Activated effector memory CD4-positive, alpha-beta T cell treated with anti-CD3 and anti-CD28 coated beads, Interleukin-2, amount 50 U/mL, for 16 hours (primary cell): ENCODE measurements at regions not wholly inside any gene's neighbourhood (a gene's known extent, or its start where the extent isn't known, plus 50 kb on each side); places are given as distances from the start of the nearest gene placed in this dataset.

ENCODE experiments used
- DNase-seq: peaks from one replicate; pipeline ENCODE4 v3.0.0-alpha.2; 2020

DNA sequence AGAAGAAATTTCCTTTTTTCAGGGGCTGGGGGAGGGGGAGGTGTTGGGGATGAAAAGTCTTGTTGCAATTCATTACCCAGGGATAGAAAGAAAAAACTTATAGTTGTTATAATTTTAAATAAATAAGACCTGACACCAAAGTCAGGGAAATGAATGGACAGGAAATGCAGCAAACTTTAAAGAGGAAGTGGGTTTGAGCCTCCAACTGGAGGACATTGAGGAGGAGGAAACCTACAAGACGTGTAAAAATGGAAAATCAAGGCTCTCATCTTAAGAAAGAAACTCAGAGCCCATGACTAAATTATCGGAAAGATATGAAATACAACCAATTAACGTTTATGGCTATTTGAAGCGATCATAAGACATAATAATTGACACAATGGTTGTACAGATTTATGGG lies 54.4 kb downstream of the NIBAN1 start:
- no peak for DNase-seq

DNA sequence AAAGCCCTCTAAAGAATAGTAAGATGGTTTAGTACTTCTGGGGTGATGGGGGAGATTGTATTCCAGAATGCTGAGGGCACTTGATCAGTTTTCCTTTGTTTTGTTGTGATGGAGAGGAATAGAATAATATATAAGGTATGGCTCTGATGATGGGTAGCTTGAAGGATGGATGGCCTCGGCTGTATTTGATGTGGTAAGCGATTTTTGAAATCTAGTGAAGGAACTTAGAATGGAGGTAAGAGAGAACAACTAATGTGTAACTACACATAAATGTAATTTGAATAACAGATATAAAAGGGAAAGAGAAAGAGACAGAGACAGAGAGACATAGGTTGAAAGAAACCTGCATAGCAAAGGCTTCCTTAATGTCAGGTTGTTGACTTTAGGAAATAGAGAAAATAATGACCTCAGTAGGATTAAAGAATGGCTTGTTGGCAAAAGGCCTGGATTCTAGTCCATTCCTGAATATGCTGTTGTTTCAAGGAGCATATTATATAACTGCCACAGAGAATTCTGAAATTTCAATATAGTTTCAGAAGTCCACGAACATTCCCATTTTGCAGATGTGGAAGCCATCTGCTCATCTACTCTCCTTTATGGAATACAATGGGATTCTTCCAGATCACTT lies 58.7 kb downstream of the NIBAN1 start:
- DNase-seq, result no peak

DNA sequence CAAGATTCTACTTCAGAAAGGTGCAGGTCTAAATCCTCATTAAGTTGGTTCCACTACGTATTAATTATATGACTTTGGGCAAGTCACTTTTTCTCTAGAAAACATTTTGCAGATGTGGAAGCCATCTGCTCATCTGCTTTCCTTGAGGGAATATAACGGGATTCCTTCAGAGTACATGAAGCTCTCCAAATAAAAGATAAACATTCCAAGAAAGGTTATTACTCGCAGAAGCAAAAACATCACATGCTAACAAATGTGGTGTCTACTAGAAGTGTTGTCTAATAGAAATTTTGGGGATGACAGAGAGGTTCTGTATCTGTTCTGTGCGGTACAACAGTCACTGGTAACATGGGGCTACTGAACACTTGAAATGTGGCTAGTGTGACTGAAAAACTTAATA lies 60.2 kb downstream of the NIBAN1 start:
- no peak for DNase-seq

DNA sequence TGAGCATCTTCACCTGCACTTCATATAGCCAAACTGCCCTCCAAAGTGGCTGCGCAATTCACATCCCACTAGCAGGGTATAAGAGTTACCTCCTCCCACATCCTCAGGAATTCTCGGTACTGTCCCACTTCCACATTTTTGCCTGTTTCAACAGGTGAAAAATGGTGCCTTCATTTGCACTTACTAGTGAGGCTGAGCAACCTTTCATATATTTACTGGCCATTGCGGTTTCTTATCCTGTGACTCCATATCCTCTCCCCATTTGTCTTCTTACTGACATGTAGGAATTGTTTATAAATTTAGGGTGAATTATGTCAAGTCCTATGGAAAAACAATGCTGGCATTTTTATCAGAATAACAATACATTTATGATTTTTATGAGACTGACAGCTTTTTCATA lies 61.9 kb downstream of the NIBAN1 start:
- no peak for DNase-seq

DNA sequence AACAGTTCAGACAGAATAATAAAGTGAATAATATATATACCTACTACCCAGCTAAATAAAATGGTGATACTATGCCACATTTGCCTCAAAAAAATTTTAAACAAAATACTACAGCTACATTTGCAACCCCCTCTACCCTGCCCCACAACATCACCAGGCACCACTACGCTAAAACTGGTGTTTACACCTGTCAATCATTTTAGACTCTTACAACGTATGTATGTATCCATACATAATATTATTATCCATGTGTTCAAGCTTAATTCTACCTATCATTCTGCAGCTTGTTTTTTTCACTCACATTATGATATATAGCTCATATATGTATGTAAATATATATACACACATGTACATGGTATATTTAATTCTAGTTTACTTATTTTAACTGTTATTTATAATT lies 62.5 kb downstream of the NIBAN1 start:
- DNase-seq, result no peak

DNA sequence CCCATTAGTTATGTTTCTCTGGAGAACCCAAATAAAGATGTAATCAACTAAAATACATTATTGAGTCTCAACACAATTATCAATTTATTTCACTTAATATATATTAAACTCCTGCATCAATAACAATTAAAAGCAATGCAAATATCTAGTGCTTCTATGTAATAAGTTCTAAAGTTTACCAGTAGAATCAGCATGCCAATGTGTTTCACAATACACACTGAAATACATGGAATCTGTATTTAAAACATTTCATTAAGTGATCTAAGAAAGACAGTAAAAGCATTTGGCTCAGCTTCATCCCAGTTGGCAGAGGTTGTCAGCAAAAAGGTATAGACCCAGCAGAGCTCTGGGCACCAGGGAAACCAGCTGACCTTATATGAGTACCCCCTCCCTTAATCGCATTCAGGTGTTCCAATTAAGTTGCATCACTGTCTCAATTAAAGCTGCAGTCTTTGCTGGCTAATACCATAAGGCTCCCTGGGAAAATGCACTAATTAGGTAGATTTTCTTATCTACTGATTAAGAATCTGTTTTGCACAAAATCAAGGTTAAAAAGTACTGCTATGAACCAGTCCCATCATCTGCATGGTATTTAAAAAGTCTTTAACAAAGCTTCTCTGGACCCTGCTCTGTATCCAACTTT lies 63.1 kb downstream of the NIBAN1 start:
- no peak for DNase-seq

DNA sequence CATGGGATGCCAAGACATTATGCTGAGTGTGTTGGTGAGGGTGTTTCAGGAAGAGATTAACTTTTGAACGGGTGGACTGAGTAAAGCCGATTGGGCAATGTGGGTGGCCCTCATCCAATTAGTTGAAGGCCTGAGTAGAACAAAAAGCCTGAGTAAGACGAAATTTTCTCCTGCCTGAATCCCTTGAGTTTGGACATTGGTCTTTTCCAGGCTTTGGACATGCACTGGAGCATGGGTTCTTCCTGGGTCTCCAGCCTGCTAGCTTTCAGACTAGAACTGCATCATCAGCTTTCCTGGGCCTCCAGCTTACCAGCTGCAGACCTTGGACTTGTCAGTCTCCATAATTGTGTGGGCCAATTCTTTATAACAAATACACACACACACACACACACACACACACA lies 63.6 kb downstream of the NIBAN1 start:
- no peak for DNase-seq

DNA sequence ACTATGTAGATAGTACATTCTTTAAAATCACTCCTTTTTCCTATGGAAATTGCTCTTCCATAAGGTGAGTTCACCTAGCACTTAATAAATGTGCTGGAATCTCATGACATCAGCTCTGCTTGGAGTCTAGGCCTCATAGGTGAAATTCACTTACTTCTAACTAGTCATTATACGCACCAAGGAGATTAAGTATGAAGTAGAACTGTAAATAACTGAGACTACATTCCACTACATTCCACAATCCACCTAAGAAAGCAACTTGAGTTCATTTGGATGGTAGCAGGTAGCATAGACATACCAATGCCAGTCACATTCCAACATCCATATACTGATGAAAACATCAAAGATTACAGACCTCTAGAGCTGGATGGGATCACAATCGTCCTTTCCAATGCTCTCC lies 64.3 kb downstream of the NIBAN1 start:
- DNase-seq, result no peak

DNA sequence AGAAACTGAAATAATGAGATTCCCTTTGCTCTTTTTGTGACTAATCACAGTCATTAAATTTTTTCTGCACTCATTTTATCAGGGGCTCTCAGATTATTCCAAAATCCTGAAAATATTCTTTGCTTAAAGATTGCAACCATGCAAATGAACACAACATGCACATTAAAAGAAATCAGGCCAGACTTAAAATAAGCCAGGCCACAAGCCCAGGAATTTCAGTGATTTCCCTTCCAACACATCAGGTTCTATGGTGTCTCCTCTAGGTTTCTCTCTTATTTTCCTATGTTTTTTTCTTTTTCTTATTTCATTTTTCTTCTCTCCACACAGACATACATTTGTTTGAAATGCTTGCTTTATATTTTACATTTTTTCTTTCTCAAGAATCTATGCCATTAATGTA lies 65.3 kb downstream of the NIBAN1 start:
- no peak for DNase-seq

DNA sequence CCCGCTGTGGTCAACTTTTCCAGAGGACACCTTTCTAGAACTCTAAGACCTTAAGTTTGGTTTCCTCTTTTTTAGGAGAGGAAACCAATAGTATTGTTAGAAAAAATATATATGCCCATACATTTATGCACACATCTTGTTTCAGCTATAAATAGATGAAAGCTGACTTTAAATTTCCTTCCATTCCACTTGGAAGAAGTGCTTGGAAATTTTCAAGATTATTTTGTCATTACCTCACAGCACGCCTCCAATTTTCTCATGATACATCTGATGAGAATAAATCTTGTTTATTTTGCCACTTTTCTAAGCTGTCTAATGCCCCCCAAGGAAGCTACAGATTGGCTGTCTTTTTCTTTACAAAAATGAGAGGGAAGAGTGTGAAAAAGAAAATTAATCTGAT lies 65.8 kb downstream of the NIBAN1 start:
- no peak for DNase-seq

DNA sequence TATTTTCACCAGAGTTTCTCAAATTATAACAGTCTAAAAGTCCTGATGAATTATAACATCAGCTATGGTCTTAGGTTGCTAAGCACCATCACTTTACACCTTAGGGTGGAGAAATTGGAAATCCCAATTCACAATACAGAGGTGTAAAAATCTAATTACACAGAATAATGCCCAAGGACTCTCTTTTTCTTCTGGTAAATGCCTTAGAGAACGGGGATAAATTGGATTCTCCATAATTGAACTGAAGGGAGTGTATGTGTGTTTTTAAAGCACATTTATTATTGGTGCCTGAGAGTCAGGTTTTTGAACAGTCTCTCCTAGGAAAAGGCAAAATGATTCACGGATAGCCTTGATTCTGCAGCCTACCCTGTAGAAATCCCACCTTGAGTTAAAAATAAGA lies 66.8 kb downstream of the NIBAN1 start:
- no peak for DNase-seq

DNA sequence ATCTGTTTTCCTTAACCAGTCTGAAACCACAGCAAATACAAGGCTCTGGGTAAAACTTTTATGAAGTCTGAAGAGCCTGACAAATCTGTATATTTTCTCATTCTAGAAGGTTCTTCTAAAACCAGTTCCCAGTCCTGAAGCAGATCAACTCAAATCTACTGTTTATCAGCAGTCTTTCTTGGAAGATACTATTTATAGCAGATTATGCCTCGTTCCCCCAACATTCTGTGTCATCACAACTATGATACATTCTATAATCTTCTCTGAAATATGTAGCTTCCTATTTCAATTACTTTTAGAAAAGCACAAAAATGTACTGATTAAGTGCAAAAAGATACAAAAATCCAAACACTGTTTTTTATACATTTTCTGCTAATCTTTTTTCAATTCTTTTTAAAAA lies 67.5 kb downstream of the NIBAN1 start:
- DNase-seq, result no peak

DNA sequence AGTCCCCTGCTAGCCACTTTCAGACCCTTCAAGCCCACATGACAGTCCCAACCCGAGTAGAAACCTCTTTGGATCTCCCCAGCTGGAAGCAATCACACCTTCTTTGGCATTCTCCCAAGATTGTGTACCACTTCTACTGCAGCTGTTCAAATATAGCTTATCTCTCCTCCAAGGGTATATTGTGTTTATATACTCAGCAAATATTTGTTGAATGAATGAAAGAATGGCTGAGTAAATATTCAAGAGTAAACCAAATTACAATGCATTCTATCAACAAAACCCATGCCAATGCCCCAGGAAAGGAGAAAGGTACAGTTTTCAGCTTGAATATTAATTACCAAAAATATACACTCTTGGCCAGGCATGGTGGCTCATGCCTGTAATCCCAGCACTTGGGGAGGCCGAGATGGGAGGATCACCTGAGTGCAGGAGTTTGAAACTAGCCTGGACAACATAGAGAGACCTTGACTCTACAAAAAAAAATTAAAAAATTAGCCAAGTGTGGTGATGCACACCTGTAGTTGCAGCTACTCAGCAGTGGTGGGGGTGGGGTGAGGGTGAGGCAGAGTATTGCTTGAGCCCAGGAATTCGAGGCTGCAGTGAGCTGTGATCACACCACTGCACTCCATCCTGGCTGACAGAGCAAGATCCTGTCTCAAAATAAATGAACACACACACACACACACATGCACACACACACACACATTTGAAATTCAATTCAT lies 68.5 kb downstream of the NIBAN1 start:
- no peak for DNase-seq

DNA sequence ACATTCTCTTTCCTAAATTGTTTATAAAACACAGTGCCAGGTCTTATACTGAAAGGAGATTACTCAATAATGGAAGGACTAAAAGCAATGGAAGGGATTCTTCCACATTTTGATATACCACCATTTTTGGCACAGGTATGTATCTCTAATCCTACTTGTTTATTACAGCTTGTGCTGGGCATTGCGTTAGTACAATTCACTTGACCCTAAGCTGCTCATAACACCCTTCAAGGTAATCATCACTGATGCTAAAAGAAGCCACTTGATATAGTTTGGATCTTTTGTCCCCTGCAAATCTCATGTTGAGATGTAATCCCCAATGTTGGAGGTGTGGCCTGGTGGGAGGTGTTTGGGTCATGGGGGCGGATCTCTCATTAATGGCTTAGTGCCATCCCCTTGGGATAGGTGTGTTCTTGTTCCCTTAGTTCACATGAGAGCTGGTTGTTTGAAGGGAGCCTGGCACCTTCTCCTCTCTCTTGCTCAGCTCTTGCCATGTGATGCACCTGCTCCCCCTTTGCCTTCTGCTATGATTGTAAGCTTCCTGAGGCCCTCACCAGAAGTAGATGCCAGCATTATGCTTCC lies 71.1 kb downstream of the NIBAN1 start:
- DNase-seq, result no peak

DNA sequence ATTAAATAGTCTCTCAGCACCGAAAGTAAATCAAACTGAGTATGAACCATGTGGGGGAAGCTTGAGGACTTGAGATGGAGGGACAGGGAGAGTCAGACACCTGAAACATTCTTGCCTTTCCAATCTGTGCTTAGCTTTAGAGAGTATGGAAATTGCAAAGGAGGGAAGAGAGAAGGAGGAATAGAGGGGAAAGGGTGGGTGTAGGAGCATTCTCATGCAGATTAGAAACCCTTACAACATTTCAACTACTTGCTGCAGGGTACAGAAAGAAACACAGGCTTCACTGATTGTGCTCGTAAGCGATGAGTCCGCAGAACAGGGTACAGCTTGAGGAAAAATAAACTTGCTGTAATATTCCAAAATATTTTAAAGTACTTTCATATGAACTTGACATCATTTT lies 73.8 kb downstream of the NIBAN1 start:
- no peak for DNase-seq

DNA sequence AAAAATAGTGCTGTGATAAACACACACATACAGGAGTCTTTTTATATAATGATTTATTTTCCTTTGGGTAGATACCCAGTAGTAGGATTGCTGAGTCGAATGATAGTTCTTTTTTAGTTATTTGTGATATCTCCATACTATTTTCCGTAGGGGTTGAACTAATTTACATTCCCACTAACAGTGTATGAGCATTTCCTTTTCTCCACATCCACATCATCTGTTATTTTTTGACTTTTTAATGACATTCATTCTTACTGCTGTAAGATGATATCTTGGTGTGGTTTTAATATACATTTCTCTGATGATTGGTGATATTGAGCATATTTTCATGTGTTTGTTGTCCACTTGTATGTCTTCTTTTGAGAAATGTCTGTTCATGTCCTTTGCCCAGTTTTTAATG lies 78.3 kb downstream of the NIBAN1 start:
- no peak for DNase-seq

DNA sequence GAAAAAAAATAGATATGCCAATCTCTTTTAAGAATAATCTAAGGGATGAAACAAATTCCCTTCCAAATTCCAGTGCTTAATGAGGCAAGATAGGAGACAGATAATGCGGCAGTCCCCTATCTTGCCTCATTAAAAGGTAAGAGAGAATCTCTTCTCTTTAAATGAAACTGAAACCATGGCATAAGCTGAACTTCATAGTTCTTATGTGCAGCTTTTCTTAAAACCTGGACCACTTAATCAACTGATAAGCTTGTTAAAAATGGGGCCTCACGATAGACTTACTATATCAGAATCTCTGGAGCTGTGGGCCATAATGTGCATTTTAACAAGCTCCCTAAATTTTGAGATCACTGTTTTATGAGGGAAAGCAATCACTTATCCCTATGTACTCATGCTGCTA lies 79.2 kb downstream of the NIBAN1 start:
- no peak for DNase-seq

DNA sequence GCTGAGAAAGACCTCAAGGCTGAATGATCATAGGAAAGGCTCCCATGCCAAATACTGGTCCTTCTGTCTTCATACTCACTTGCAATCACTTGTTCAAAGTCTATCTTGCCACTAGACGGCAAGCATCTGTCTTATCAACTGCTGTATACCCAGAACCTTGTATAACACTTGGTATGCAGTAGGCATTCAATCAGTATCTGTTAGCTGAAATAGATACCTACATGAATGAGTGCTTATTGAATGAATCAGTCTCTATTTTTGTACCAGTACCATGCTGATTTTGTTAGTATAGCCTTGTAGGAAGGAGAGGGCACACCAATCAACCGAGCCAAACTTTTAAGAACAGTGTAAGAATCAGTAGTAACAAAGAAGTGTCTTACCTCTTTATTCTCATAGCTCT lies 80.6 kb downstream of the NIBAN1 start:
- no peak for DNase-seq

DNA sequence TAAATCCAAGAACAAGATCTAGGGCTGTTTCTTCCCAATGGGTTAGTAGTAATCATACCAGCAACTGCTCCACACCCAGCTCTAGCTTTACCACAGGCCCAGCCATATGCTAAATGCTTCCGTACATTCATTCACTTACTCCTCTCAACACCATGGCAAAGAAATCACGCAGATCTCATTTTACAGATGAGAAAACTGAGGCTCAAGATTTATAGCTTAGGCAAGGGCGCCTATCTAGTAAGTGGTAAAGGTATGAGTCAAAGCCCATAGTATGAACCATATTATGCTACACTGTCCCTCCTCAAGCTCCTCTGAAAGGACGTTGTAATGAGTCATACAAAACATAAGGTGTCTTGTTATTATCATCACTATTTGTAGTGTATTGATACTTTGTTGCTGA lies 82.2 kb downstream of the NIBAN1 start:
- DNase-seq, result no peak

DNA sequence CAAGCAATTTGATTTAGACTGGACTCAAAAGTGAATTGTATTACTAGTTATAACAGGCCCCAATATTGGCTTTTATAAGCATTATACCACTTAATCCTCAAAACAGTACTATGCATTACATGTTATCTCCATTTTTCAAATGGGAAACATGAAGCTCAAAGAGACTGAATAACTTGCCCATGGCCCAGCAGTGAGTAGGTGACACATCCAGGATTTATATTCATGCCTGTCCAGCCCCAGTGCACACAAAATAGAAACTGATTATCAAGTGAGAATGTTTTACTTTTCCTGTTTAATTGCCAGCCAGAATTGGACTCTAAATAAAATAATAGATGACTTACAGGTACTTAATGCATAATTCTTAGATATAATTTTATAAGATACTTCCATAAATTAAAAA lies 82.9 kb downstream of the NIBAN1 start:
- no peak for DNase-seq

DNA sequence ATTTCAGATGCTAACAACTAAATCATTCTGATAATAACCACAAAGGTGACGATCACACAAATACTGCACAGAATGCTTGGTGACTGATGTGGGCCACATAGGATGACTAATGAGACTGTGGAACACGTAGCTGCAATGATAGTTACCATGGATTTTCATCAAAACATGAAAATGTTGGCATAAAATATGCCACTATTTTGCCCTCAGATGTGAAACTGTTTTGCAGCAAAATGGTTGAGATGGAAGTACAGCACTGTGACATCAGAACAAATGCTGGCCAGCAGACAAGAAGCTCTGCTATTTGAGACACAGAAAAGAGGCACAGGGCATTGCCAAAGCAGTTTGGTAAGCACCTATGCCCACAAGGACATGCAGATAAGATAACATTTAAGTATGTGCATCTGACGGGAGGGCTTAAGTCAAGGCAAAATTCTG lies 83.8 kb downstream of the NIBAN1 start:
- peak; percentile 77 for DNase-seq

DNA sequence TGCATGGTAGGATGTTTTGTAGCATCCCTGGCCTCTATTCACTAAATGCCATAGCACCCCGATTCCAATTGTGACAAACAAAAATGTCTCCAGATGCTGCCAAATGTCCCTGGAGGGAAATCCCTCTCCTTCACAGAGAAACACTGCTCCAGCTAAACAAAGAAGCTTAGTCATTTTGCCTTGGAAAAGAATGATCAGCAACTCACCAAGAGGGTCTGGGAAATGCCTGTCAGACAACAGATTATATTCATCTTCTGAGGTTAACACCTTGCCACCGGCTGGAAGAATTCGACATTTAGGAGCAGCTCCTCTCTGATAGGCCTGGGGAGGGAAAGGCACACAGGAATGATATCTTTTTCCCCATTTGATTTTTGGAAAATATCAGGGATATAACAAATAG lies 84.4 kb downstream of the NIBAN1 start:
- no peak for DNase-seq

DNA sequence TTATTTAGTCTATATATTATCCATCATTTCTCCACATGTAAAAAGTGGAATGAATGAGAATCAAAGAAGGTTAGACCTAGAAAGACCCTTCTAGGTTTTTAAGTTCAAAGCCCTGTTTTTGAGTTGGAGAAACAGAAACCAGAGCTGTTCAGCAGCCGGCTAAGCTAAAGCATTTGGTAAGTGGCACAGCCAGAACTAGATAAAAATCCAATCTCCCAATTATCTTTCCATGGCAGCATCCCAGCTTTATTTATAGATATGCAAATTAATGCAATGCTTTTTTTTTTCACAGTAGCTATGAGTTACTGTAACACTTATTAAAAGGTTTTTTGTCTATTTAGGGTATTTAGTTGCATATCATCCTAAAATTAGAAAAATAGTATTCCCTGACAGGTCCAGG lies 85.1 kb downstream of the NIBAN1 start:
- DNase-seq, result no peak

DNA sequence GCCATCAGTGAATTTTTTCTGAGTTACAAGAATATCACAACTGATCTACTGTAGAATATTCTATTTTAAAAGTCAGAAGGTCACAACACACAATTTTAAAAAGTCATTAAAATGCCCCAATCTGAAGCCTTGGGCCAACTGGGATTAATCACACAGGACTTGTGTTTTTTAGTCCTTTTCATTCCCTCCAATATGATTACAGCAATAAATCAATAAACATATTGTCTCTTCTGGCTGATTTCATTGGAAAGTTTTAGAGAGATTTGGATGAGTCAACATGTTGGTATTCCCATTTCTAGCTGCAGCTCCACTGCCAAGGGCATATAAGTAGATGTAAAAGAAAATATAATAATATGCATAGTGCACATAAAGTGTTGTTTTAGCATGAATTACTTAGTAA lies 85.8 kb downstream of the NIBAN1 start:
- no peak for DNase-seq
